GM19467 (cell line): ENCODE measurements at regions not wholly inside any gene's neighbourhood (a gene's known extent, or its start where the extent isn't known, plus 50 kb on each side); places are given as distances from the start of the nearest gene placed in this dataset.
A peak's percentile ranks its signal among the peaks of the same experiment; 100 is the strongest.
"Not testable (repeated sequence)": the region's sequence is repeated elsewhere in the genome, so short reads cannot be mapped to it uniquely, and the experiment has no call there.

ENCODE experiments used
- ATAC-seq: cut with Tn5 transposase; IDR thresholded peaks from one replicate; pipeline ENCODE4 v1.9.1; 2021; ENCODE audit warnings: mild to moderate bottlenecking, moderate library complexity; ENCODE audit not compliant: unreplicated experiment

DNA sequence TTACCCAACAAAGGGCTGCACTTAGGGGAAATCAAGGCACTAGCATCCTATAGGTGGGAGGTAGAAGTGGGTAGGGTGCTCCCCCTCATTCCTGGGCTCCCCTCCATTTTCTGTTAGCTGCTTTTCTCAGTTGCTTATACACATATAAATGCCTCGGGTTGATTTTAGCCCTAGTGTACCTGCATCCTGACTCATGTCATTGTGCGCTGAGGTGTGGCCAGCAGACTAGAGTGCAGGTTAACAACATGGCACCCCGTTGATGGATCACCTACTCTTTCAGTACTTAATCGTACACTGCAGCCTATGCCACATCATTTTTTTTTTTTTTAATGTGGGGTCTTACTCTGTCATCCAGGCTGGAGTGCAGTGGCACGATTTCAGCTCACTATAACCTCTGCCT lies 144.0 kb upstream of the ITGB1 start:
- no peak for ATAC-seq

DNA sequence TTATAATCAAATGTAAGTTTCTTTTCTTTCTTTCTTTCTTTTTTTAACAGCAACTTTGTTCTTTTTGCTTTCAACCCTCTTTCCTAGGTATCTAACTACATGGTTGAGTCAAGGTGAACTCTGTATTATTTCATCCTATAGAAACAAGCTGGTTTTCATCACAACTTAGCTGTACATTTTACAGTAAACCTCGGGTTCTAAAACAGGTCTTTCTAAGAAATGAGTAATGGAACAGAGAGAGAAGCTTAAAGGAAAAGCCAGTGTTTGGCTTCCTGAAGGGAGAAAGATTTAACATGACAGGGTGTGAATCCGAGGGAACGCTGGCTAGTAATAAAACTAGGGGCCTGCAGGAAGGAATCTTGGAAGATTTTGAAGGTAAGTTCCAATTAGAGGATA lies 143.4 kb upstream of the ITGB1 start:
- no peak for ATAC-seq

DNA sequence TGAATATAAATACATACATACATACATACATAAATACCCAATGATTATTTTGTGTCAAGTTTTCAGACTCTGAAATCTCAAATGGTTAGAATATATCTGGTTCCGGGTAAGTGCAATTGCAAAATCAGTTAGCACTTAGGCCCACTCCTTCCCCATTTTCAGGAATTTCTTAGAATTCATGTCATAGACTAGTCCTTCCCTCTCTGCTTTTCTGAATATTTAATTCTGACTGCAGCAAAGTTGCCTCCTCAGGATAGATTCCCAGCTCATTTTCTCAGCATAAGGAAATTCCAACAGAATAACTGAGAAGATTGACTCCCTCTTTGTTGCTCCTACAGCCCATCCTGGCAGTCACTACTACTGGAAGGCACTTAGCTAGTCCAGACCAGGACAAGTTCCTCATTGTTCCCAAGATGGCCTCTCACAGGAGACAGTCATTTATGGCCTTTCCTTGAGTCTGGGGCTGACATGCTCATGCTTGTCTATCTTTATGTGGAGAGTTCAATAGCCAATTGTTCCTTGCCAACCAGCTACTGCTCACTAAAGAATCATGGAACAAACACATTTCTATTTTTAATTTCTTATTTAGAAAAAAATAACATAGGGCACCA lies 142.9 kb upstream of the ITGB1 start:
- no peak for ATAC-seq

DNA sequence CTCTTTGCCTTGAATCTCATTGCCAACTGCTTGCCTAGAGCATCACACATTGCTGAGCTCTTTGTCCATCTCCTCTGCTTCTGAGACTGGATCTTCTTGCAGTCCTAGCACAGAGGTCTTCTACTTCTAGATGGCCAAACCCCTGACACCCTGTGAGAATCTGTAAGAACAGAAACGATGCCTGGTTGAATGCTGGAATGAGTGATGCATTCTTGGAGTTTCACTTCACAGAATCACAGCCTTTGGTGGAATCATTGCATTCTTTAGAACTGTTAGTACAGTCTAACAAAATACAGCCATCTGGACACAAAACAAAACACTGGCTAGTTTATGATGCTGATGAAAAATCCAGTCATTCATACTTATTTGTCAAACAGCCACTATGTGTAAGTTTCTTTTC lies 141.7 kb upstream of the ITGB1 start:
- ATAC-seq, result no peak

DNA sequence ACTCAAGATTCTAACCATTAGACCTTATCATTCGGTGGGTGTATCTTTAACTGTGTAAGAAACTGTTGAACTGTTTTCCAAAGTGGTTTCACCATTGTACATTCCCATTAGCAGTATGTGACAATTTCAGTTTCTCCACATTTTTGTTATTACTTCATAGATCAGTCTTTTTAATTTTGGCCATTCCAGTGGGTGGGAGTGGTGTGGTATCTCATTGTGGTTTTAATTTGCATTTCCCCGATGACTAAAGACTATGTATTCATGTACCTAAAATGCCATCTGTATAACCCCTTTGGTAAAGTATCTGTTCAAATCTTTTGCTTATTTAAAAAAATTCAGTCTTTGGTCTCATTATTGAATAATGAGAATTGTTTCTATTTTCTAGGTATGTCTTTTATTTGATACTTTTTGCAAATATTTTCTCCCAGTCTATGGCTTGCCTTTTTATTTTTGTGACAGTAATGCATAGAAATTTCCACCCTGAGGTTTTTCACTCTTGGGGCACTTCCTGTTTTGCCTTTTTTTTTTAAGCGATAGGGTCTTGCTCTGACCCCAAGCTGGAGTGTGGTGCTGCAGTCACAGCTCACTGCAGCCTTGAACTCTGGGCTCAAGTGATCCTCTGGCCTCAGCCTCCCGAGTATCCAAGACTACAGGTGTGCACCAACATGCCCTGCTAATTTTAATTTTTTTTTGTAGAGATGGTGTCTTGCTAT lies 141.1 kb upstream of the ITGB1 start:
- ATAC-seq, result no peak

DNA sequence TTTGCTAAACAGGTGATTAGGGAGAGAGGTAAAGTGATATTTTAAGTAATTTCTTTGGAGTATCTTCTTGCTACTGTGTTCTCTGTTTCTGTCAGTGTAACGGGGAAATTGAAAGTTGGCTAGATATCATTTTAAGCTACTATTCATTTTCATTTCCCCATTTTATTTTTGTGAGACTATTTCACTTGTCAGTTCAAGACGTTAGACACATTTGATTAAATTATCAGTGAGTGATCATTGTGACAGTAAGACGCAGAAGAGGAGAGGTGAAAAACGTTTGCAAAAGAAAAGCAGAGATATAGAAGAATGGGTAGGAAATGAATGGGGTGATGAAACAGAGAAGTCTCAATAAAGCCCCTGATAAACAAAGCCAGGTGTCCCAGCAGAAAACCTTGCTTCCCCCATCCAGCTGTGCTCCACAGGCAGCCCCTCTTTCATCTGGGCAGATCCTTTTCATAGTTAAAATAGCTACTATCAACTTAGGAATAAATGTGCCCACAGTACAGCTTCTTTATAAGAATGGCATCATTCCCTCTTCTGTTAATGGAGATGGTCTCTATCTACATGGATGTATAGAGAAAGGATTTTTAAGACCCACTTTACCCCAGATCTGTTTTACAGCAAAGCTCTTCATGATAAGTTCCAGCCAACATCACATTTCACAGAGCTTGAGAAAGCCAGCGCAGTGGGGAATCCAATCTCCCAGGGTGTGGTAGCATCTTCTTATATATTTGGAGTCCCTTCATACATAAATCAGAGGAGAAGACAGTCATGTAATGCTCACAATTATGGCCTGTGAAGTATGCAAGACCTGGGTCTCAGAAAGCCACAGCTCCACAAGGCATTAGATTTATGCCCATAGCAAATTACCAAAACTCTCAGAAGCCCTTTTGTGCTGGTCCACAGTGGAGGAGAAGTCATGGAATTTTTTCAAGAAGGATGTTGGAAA lies 138.1 kb upstream of the ITGB1 start:
- ATAC-seq, result peak; percentile 80

DNA sequence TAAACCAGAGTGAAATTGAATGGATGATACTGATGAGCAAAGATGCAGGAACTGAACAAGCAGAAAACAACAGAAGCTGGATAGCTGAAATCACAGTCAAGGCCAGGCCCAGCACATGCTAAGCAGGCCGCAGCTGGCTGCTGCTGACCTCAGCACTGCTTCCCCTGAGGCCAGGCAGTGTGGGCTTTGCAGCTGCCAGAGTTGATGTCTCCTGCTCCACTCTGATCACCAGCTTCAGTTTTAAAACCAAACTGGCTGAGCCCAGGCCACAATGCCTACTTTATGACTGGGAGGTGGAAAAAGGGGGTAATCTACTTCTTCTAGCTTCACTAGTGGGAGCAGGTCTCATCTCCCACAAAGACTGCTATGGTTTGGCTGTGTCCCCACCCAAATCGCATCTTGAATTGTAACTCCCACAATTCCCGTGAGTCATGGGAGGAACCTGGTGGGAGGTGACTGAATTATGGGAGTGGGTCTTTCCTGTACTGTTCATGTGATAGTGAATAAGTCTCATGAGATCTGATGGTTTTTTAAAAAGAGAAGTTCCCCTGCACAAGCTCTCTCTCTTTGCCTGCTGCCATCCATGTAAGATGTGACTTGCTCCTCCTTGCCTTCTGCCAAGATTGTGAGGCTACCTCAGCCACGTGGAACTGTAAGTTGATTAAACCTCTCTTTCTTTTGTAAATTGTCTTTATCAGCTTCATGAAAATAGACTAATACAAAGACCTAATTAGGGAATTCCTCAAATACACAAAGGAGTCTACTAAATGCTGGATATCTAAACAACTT lies 136.4 kb upstream of the ITGB1 start:
- ATAC-seq, result no peak

DNA sequence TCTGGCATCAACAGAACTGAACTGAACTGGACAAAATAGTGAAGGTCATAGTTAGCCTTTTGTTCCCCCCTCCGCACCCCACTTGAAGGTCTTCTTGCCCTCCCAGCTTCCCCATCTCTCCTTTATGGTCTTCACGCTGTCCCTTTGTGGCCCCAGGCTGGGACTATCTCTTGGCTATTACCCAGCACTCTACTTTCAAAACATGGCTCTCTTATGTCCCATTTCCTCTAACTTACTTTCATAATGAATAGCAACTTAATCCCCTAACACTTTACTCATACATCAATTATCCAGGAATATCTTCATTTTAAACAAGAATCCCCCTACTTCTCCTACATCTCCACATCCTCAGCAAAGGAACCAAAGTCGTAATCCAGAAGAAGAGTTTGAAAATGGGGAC lies 135.3 kb upstream of the ITGB1 start:
- no peak for ATAC-seq

DNA sequence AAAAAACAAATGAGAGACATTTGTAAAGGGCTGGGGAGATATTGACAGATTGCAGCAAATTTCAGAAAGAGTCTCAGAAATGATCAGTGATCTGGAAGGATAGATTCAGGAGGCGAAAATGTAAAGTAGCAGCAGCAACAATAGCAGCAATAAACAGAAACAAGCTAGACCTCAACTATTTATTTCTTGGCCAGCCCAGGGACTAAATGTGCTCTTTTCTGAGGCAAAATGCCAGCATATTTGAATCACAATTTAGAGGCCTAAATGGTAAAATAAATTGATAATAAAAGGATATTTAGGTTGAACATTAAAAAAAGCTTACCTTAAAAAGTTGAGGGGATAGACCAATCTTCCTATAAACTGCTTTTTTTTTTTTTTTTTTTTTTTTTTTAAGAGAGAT lies 134.6 kb upstream of the ITGB1 start:
- ATAC-seq, result no peak

DNA sequence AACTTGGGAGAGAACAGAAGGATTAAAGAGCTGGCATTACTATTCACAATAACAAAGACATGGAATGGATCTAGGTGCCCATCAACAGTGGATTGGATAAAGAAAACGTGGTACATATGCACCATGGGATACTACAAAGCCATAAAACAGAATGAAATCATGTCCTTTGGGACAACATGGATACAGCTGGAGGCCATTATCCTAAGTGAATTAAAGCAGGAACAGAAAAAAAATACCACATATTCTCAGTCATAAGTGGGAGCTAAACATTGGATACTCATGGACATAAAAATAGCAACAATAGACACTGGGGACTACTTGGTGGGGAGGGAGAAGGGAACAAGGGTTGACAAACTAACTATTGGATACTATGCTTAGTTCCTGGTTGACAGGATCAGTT lies 133.2 kb upstream of the ITGB1 start:
- no peak for ATAC-seq

DNA sequence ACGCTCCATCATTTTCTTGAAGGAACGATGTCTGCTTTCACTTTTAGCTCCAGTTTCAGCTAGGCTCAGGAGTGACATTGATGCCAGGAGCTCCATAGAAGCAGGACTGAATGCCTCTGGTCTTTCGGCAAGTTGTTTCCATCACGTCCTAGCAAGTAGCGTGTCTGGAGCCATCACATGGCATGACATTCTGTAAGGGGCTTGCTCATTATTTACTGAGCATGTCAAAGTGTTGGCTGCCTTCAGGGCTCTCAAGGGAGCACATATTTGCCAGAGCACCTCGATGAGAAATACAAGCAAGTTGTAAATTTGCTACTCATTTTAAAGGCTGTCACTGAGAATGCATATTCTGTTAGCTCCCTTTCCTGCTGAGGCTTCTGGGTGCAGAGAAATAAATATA lies 131.0 kb upstream of the ITGB1 start:
- ATAC-seq, result no peak

DNA sequence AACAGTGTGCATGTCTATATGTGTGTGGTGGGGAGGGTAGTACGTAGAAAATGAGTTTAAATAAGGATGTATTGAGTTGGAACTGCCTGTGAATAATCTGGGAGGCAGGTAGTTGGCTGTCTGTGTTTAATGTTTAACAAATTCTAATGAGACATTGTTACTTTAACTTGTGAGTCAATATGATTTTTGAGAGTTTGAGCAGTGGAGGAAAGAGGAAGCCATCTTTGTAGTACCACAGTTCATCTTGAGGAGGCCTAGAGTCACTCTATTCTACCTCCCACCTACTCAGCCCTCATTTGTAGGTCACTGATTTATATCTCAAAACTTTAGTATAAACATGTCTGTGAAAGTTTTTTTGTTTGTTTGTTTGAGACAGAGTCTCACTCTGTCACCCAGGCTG lies 129.9 kb upstream of the ITGB1 start:
- no peak for ATAC-seq

DNA sequence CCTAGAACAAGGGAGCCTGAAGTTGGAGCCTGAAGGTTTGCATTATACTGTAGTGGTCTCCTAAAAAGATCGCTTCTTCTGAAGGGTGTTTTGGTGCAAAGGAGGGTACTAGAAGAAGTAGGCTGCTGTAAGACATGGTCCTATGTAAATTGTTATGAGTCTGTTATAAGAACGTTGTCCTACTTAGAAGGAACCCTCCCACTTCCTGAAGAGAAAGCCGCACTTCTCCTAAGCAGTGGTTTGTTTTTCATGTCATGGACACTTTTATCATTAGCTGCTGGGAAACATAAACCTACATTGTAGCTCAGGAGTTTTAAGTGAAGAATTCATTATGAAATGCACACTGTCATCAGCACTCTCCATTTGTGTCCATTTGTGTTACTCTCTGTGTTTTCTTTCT lies 129.1 kb upstream of the ITGB1 start:
- no peak for ATAC-seq

DNA sequence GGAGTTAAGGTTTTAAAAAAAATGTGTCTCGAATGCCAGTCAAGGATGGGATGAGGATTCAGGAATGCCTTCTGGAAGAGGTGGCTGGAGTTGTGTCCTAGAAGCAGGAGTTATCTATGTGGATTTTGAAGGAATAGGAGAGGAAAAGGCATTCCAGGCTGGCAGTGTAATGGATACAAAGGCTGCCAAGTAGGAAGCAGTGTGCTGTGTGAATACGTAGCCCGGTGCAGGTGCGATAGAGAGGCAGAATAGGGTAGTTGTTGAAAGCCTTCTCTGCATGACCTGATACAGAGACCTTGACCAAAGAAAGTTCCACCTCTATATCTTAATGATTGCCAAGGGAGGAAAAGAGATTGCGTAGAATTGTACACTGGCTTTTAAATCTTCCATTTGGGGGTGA lies 128.1 kb upstream of the ITGB1 start:
- ATAC-seq, result no peak

DNA sequence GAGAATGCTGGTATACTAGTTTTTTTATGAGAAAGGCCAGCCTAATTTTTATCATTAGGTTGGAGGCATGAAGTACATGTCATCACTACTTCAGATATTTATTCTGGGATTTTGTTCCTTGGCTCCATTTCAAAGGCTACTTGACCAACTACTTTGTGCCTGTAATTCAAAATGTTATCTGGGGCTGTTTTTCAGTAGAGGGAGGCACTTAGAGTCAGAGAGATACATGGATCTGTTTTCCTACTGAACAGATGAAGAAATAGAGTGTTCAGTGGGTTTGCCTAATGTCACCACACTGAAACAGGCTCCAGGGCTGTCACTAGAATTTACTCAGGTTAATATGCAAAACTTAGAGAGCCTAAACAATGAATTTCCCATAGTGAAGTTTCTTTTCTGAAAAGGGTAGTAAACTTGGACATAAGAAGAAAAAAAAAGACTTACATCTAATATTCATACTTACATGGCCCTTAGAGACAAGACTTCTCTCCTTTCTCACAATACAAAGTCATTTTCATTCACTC lies 127.3 kb upstream of the ITGB1 start:
- ATAC-seq, result no peak

DNA sequence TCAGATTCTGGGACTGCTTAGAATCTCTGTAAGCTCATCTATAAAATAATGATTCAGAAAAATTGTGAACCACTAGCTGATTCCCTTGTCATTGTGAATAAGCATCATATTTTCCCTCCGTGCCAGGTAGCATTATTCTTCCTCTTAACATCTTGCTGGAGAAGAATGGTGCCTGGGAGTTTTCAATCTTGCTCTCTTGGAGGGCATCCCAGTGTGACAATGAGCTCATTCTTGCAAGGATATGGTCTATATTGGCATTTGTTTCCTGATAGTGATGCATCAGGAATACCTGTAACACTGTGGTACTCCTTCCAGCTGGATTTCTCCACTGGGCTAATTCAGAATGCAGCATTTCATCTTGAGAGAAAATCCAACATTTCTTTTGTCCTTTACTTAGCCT lies 126.4 kb upstream of the ITGB1 start:
- no peak for ATAC-seq

DNA sequence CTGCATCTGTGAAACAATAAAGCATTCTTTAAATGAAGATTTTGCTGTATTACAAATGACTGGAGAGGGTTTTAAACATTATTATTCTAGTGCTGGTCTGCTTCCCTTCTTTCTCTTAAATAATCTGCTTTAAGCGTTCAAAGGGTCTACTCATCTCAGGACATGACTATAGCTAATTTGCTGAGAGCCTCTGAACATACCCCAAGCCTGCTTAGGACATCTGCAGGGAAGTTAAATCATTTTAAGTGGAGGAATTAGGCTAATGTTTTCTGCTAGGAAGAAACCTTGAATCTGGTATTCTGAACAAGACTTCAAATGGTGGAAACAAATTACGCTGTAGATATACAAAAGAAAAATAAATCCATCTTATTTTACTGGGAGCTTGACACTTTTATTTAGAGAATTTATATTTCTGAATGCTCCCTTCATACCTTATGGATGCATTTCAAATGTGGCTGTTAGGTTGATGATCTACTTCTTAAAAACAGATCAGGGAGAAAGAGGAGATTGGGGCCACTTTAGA lies 124.4 kb upstream of the ITGB1 start:
- ATAC-seq, result no peak

DNA sequence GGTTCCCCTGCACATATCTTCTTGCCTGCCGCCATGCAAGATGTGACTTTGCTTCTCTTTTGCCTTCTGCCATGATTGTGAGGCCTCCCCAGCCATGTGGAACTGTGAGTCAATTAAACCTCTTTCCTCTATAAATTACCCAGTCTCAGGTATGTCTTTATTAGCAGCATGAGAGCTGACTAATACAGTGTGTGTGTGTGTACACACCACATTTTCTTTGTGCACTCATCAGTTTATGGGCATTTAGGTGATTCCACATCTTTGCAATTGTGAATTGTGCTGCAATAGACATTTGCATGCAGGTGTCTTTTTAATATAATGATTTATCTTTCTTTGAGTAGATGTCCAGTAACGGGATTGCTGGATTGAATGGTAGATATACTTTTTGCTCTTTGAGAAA lies 122.4 kb upstream of the ITGB1 start:
- not testable (repeated sequence) for ATAC-seq

DNA sequence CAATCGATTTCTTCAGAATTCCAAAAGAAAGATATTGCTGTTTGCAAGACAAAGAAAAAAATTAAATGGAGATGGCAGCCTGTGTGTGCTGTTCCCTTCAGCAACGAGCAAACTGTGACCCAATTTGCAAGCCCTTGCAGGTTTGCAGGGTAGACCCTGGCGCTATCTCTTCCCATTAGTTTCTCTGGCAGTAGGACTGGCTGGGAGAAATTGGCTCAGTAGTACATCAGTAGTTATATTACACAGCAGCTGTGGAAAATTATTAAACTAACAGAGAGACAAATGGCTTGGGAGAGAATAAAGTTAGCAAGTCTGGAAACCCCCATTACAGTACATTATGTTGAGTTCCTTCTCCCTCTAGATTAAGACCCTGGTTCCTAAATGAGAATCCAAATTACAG lies 116.4 kb upstream of the ITGB1 start:
- no peak for ATAC-seq

DNA sequence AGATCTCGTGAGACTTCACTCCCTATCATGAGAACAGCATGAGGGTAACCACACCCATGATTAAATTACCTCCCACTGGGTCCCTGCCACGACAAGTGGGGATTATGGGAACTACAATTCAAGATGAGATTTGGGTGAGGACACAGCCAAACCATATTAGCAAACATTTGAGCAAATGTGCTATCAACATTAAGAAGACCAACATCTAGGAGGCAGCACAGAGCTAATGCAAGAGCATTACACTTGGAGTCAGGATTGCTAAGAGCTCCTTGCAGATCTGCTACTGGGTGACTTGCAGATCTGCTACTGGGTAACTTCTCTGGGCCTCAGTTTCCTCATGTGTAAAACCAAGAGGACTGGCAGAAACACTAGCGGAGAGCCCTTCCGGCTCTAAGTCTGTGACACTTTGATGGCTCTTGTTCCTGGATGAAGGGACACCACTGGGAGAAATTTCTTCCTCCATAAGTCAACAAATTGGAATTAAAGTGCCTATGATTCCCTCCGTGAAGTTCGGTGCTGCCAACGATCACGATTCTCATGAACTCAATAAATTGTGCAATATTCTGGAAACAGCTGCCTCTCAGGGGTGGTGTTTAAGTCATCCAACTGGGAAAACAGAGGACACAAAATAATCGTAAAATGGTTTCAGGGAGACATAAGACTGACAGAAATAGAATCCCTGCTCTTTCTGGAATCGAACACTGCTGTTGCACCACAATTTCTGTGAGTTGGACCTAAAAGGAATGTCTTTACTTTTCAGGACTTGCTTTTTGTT lies 115.8 kb upstream of the ITGB1 start:
- ATAC-seq, result no peak
